ENCODE measurements at regions not wholly inside any gene's neighbourhood (a gene's known extent, or its start where the extent isn't known, plus 50 kb on each side); places are given as distances from the start of the nearest gene placed in this dataset.
"Not testable (repeated sequence)": the region's sequence is repeated elsewhere in the genome, so short reads cannot be mapped to it uniquely, and the experiment has no call there.

DNA sequence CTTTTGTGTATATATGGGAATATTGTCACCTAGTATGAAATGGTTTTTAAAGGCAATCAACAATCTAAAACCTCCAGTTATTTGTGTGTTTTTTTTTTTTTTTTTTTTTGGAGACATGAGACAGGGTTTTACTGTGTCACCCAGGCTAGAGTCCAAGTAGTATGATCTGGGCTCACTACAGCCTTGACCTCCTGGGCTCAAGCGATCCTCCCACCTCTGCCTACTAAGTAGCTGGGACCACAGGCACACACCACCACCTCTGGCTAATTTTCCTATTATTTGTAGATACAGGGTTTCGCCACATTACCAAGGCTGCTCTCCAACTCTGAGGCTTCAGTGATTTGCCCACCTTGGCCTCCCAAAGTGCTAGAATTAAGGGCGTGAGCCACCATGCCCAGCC, 349.9 kb downstream of the UTRN start:
- DNase-seq (ENCODE audit: low spot score) = no peak
- TF ChIP-seq CTCF (IDR thresholded peaks at IDR 0.05; ENCODE audit: extremely low read depth, missing control alignments) = no peak

DNA sequence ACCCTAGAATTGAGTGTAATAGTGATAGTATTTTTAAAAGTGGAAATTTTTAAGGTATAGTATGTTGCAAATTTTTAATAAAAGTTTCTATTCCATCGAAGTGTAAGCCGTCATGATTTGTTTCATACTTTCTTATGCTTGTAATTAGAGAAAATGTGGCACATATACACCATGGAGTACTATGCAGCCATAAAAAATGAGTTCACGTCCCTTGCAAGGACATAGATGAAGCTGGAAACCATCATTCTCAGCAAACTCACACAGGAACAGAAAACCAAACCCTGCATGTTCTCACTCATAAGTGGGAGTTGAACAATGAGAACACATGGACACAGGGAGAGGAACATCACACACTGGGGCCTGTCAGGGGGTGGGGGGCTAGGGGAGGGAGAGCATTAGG, 350.9 kb downstream of the UTRN start:
- DNase-seq (ENCODE audit: low spot score) = not testable (repeated sequence)

- no peak for DNase-seq (ENCODE audit: low spot score)
- no peak for TF ChIP-seq CTCF (IDR thresholded peaks at IDR 0.05; ENCODE audit: extremely low read depth, missing control alignments)
Measured at GRCh38 chr6:144637541-144637940, 352.4 kb downstream of the UTRN start.

DNA sequence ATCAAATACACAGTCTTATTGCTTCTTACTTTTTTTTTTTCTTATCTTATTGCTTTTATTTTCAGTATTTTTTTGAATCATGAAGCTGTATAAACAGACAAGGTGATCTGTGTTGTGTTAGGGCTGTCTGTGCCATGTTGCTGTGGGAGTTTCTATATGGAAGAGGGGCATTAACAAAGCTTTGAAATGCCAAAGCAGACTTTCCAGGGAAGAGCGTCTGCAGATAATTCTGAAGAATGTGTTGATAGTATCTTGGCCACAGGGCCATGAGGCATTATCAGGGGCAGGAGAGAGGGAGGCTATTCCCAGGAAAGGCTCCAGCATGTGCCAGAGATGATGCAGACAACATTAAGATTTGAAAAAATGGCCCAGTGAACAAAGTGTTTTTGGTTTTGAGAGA, 354.5 kb downstream of the UTRN start:
- no peak for TF ChIP-seq CTCF (IDR thresholded peaks at IDR 0.05; ENCODE audit: extremely low read depth, missing control alignments)
- DNase-seq (ENCODE audit: low spot score) = no peak

GRCh38 chr6:144641286-144641685, 356.2 kb downstream of the UTRN start:
- TF ChIP-seq CTCF (IDR thresholded peaks at IDR 0.05; ENCODE audit: extremely low read depth, missing control alignments) = no peak
- no peak for DNase-seq (ENCODE audit: low spot score)

DNA sequence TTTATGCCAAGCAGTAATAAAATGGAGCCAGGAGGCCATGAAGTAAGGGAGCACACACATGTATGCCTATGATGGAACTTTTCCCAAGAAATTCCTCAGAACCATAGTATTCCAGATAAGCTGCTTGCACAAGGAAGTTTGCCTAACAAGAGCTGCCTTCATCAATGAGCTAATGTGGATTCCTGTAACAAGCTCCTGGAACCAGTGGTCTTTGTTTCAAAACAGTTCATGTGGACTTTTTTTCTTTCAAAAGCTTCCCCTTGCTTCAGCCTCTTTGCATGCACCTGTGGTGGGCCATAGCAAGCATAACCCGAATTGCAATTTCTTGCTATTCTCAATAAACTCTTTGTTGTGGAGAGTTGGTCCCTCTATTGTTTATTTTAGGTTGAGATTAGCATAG, 359.6 kb downstream of the UTRN start:
- TF ChIP-seq CTCF (IDR thresholded peaks at IDR 0.05; ENCODE audit: extremely low read depth, missing control alignments) = no peak
- DNase-seq (ENCODE audit: low spot score) = no peak

- no peak for TF ChIP-seq CTCF (IDR thresholded peaks at IDR 0.05; ENCODE audit: extremely low read depth, missing control alignments)
- DNase-seq (ENCODE audit: low spot score) = no peak
Measured at GRCh38 chr6:144646093-144647056, 361.2 kb downstream of the UTRN start.

All from GM20000 (cell line).